ENCODE measurements at regions not wholly inside any gene's neighbourhood (a gene's known extent, or its start where the extent isn't known, plus 50 kb on each side); places are given as distances from the start of the nearest gene placed in this dataset.

- Histone ChIP-seq H3K9ac (ENCODE audit: extremely low read depth, low read length, poor library complexity, severe bottlenecking) (no peak overlapping the region), H3K27ac (ENCODE audit: low read depth, low read length) (no peak overlapping the region), H3K36me3 (ENCODE audit: control insufficient read depth, insufficient read depth, low read length) (no peaks in the 10 kb centered on the region), H3K27me3 (ENCODE audit: control insufficient read depth, insufficient read depth, low read length, poor library complexity, severe bottlenecking) (no peaks in the 10 kb centered on the region), H3K4me1 (ENCODE audit: control insufficient read depth, insufficient read depth, low read length) (no peaks in the 10 kb centered on the region), H3K9me3 (ENCODE audit: control insufficient read depth, low read length) (no peaks in the 10 kb centered on the region), H3K4me3 (ENCODE audit: low read length) (no peak overlapping the region)
- 78 to 100% methylated on average over 2 to 4 of the region's 4 CpGs for WGBS, 2 experiments (ENCODE audit: insufficient coverage in 1 of 2, insufficient read length in 1 of 2)
- peaks cover 6% of the 10 kb centered on the region for H3K27me3 Mint-ChIP-seq (ENCODE audit: insufficient read depth)
- H3K4me3 Mint-ChIP-seq, result no peak overlapping the region
- no peaks in the 10 kb centered on the region for H3K9me3 Mint-ChIP-seq
- no peak for DNase-seq
- no peaks in the 10 kb centered on the region for H3K4me1 Mint-ChIP-seq
- H3K27ac Mint-ChIP-seq, result no peak overlapping the region
- TF ChIP-seq CTCF (conservative IDR thresholded peaks at IDR 0.05), result no peak
- no peaks in the 10 kb centered on the region for H3K36me3 Mint-ChIP-seq (ENCODE audit: low read depth)
Measured at GRCh38 chr2:223316342-223316741, 264.4 kb downstream of the KCNE4 start.

GRCh38 chr2:223319601-223320000, 267.6 kb downstream of the KCNE4 start:
- no peak overlapping the region for H3K27ac ChIP-seq (ENCODE audit: low read depth, low read length)

GRCh38 chr2:223324402-223324801, 272.4 kb downstream of the KCNE4 start:
- Mint-ChIP-seq H3K27ac (no peak overlapping the region), H3K36me3 (ENCODE audit: low read depth) (no peaks in the 10 kb centered on the region), H3K27me3 (ENCODE audit: insufficient read depth) (no peaks in the 10 kb centered on the region), H3K4me3 (no peak overlapping the region), H3K4me1 (no peaks in the 10 kb centered on the region), H3K9me3 (no peaks in the 10 kb centered on the region)
- Histone ChIP-seq H3K9me3 (ENCODE audit: control insufficient read depth, low read length) (no peaks in the 10 kb centered on the region), H3K27ac (ENCODE audit: low read depth, low read length) (no peak overlapping the region), H3K4me1 (ENCODE audit: control insufficient read depth, insufficient read depth, low read length) (no peaks in the 10 kb centered on the region), H3K36me3 (ENCODE audit: control insufficient read depth, insufficient read depth, low read length) (no peaks in the 10 kb centered on the region), H3K4me3 (ENCODE audit: low read length) (no peak overlapping the region), H3K27me3 (ENCODE audit: control insufficient read depth, insufficient read depth, low read length, poor library complexity, severe bottlenecking) (no peaks in the 10 kb centered on the region), H3K9ac (ENCODE audit: extremely low read depth, low read length, poor library complexity, severe bottlenecking) (no peak overlapping the region)
- DNase-seq, result no peak
- no peak for TF ChIP-seq CTCF (conservative IDR thresholded peaks at IDR 0.05)
- WGBS, 2 experiments (ENCODE audit: insufficient coverage in 1 of 2, insufficient read length in 1 of 2), result 82 to 87% methylated on average over 3 to 5 of the region's 5 CpGs

More at GRCh38 chr2:223319601-223320000, 267.6 kb downstream of the KCNE4 start:
- Histone ChIP-seq H3K4me1 (ENCODE audit: control insufficient read depth, insufficient read depth, low read length) (no peaks in the 10 kb centered on the region), H3K4me3 (ENCODE audit: low read length) (no peak overlapping the region), H3K9ac (ENCODE audit: extremely low read depth, low read length, poor library complexity, severe bottlenecking) (no peak overlapping the region), H3K36me3 (ENCODE audit: control insufficient read depth, insufficient read depth, low read length) (no peaks in the 10 kb centered on the region), H3K27me3 (ENCODE audit: control insufficient read depth, insufficient read depth, low read length, poor library complexity, severe bottlenecking) (no peaks in the 10 kb centered on the region), H3K9me3 (ENCODE audit: control insufficient read depth, low read length) (no peaks in the 10 kb centered on the region)
- no peak for TF ChIP-seq CTCF (conservative IDR thresholded peaks at IDR 0.05)
- DNase-seq, result no peak
- H3K9me3 Mint-ChIP-seq, result no peaks in the 10 kb centered on the region
- H3K27ac Mint-ChIP-seq, result no peak overlapping the region
- H3K27me3 Mint-ChIP-seq (ENCODE audit: insufficient read depth), result peaks cover 6% of the 10 kb centered on the region
- no peak overlapping the region for H3K4me3 Mint-ChIP-seq
- no peaks in the 10 kb centered on the region for H3K4me1 Mint-ChIP-seq
- H3K36me3 Mint-ChIP-seq (ENCODE audit: low read depth), result no peaks in the 10 kb centered on the region
